Fibroblast of lung (primary cell): ENCODE measurements at regions not wholly inside any gene's neighbourhood (a gene's known extent, or its start where the extent isn't known, plus 50 kb on each side); places are given as distances from the start of the nearest gene placed in this dataset.

ENCODE experiments used
- EZH2 ChIP-seq: IDR thresholded peaks from 2 replicates; pipeline ENCODE4 v1.5.1; 2012; ENCODE audit warnings: low read length, control low read depth, mild to moderate bottlenecking; ENCODE audit errors: missing control alignments
- TF ChIP-seq, protein P1 (sequence below), 2 donors: IDR thresholded peaks in 1 of 2; conservative IDR thresholded peaks in 1 of 2; 1 replicate in 1 of 2; 2 replicates in 1 of 2; pipeline ENCODE4 v1.5.1; 2011 to 2012; ENCODE audit warnings: low read length in 2 of 2, control low read depth in 1 of 2, inconsistent platforms in 1 of 2, low read depth in 1 of 2, mild to moderate bottlenecking in 1 of 2

DNA sequence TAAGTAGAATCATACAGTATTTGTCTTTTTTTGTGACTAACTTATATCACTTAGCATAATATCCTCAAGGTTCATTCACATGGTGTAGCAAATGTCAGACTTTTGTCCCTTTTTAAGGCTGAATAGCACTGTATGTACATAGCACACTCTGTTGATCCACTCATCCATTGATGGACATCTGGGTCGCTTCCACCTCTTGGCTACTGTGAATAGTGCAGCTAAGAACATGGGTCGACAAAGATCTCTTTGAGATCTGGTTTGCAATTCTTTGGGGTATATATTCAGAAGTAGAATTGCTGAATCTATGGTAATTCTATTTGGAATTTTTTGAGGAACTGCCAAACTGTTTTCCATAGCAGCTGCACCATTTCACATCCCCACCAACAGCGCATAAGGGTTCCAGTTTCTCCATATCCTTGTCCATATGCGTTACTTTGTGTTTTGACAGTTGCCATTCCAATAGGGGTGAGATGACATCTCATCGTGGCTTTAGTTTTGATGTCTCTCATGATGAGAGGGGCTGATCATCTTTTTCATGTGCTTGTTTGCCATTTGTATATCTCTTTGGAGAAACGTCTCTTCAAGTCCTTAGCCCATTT, 73.9 kb downstream of the GLRX5 start:
- TF ChIP-seq, protein P1, sequence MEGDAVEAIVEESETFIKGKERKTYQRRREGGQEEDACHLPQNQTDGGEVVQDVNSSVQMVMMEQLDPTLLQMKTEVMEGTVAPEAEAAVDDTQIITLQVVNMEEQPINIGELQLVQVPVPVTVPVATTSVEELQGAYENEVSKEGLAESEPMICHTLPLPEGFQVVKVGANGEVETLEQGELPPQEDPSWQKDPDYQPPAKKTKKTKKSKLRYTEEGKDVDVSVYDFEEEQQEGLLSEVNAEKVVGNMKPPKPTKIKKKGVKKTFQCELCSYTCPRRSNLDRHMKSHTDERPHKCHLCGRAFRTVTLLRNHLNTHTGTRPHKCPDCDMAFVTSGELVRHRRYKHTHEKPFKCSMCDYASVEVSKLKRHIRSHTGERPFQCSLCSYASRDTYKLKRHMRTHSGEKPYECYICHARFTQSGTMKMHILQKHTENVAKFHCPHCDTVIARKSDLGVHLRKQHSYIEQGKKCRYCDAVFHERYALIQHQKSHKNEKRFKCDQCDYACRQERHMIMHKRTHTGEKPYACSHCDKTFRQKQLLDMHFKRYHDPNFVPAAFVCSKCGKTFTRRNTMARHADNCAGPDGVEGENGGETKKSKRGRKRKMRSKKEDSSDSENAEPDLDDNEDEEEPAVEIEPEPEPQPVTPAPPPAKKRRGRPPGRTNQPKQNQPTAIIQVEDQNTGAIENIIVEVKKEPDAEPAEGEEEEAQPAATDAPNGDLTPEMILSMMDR (conservative IDR thresholded peaks at IDR 0.05 in 1 of 2, IDR thresholded peaks at IDR 0.05 in 1 of 2; ENCODE audit: low read depth in 1 of 2, low read length in 2 of 2) = no peak
- TF ChIP-seq EZH2 = no peak
